IMR-90 (cell line): ENCODE measurements at regions not wholly inside any gene's neighbourhood (a gene's known extent, or its start where the extent isn't known, plus 50 kb on each side); places are given as distances from the start of the nearest gene placed in this dataset.
A peak's percentile ranks its signal among the peaks of the same experiment; 100 is the strongest.

ENCODE experiments used
- ATAC-seq: fragments of 200-7000 bp; cut with Tn5 transposase; 2 replicates; pipeline ENCODE4 v1.9.1; 2020; ENCODE audit warnings: low read depth, mild to moderate bottlenecking, moderate library complexity
- BruUV-seq: library from RNA; stranded (reverse); fragments of 400-500 nt; replicated peaks from 2 replicates; lab custom pipeline; 2021; lab: Mats Ljungman, UMichigan
- CTCF ChIA-PET: fragments of 300-600 bp; formaldehyde crosslinking; extraction: SDS; loops from one replicate; lab custom pipeline; 2021; ENCODE audit warnings: antibody characterized with exemption; lab: Yijun Ruan, JAX
- POLR2A ChIA-PET: fragments of 300-600 bp; sonication (Branson Sonifier 250); formaldehyde crosslinking; loops from one replicate; lab custom pipeline; 2022; ENCODE audit warnings: antibody characterized with exemption; ENCODE audit not compliant: unreplicated experiment; lab: Charles Lee
- DNase-seq: peaks from one replicate; pipeline ENCODE4 v3.0.0; 2013
- H2AFZ ChIP-seq: replicated peaks from 2 replicates; pipeline ENCODE3; 2013; ENCODE audit warnings: low read length, mild to moderate bottlenecking; ENCODE audit not compliant: poor library complexity
- H2AK5ac ChIP-seq: 2 replicates; pipeline ENCODE4 v1.6.1; 2013; ENCODE audit warnings: low read depth, low read length, inconsistent platforms
- H2AK9ac ChIP-seq: replicated peaks from 2 replicates; pipeline ENCODE3; 2013; ENCODE audit warnings: mild to moderate bottlenecking, low read depth, low read length, moderate library complexity; ENCODE audit not compliant: poor library complexity
- H2BK120ac ChIP-seq: 2 replicates; pipeline ENCODE4 v1.6.1; 2013; ENCODE audit warnings: low read depth, low read length, inconsistent platforms
- H2BK15ac ChIP-seq: 3 replicates; pipeline ENCODE4 v1.6.1; 2013; ENCODE audit warnings: low read depth, low read length, inconsistent platforms
- H2BK20ac ChIP-seq: 2 replicates; pipeline ENCODE4 v1.6.1; 2013; ENCODE audit warnings: low read depth, mild to moderate bottlenecking, inconsistent platforms, low read length, moderate library complexity
- H2BK5ac ChIP-seq: 2 replicates; pipeline ENCODE4 v1.6.1; 2013; ENCODE audit warnings: mild to moderate bottlenecking, low read depth, low read length, inconsistent platforms; ENCODE audit not compliant: poor library complexity, severe bottlenecking
- H3K14ac ChIP-seq: replicated peaks from 2 replicates; pipeline ENCODE4 v1.6.1; 2013; ENCODE audit warnings: low read depth, low read length, inconsistent platforms
- H3K18ac ChIP-seq: 2 replicates; pipeline ENCODE4 v1.6.1; 2013; ENCODE audit warnings: low read depth, low read length, control low read depth
- H3K23ac ChIP-seq: 2 replicates; pipeline ENCODE4 v1.6.1; 2013; ENCODE audit warnings: low read depth, low read length, inconsistent platforms
- H3K27ac ChIP-seq: 2 replicates; pipeline ENCODE4 v1.5.1; 2013; ENCODE audit warnings: mild to moderate bottlenecking, control low read depth, low read length; ENCODE audit not compliant: insufficient read depth
- H3K27me3 ChIP-seq: 2 replicates; pipeline ENCODE4 v1.6.1; 2013; ENCODE audit warnings: low read length; ENCODE audit not compliant: control insufficient read depth, insufficient read depth
- H3K36me3 ChIP-seq: 2 replicates; pipeline ENCODE4 v1.6.1; 2013; ENCODE audit warnings: low read length, mixed read lengths; ENCODE audit not compliant: control insufficient read depth, insufficient read depth
- H3K4ac ChIP-seq: 2 replicates; pipeline ENCODE4 v1.6.1; 2013; ENCODE audit warnings: low read depth, low read length, inconsistent platforms
- H3K4me1 ChIP-seq: 2 replicates; pipeline ENCODE4 v1.6.1; 2013; ENCODE audit warnings: low read length, mixed read lengths; ENCODE audit not compliant: control insufficient read depth, insufficient read depth
- H3K4me2 ChIP-seq: 2 replicates; pipeline ENCODE4 v1.6.1; 2013; ENCODE audit warnings: low read depth, mild to moderate bottlenecking, control low read depth, low read length, moderate library complexity
- H3K4me3 ChIP-seq: 2 replicates; pipeline ENCODE4 v1.5.1; 2013; ENCODE audit warnings: low read depth, mild to moderate bottlenecking, control low read depth, low read length, moderate library complexity; ENCODE audit not compliant: insufficient read depth
- H3K56ac ChIP-seq: 2 replicates; pipeline ENCODE4 v1.6.1; 2013; ENCODE audit warnings: low read length, inconsistent platforms; ENCODE audit not compliant: insufficient read depth; ENCODE audit errors: extremely low read depth
- H3K79me1 ChIP-seq, 2 experiments: 2 replicates each; pipeline ENCODE4 v1.6.1; 2013; ENCODE audit warnings: low read length in 2 of 2, inconsistent platforms in 1 of 2, low read depth in 1 of 2
- H3K9ac ChIP-seq: 2 replicates; pipeline ENCODE4 v1.6.1; 2013; ENCODE audit warnings: low read depth, low read length, control low read depth
- H3K9me1 ChIP-seq: 2 replicates; pipeline ENCODE4 v1.6.1; 2013; ENCODE audit warnings: low read length, inconsistent platforms; ENCODE audit not compliant: insufficient read depth
- H3K9me3 ChIP-seq: 2 replicates; pipeline ENCODE4 v1.6.1; 2013; ENCODE audit warnings: low read length; ENCODE audit not compliant: control insufficient read depth, insufficient read depth
- H4K20me1 ChIP-seq: 2 replicates; pipeline ENCODE4 v1.6.1; 2013; ENCODE audit warnings: low read length, inconsistent platforms; ENCODE audit not compliant: insufficient read depth
- H4K5ac ChIP-seq: 2 replicates; pipeline ENCODE4 v1.6.1; 2013; ENCODE audit warnings: mild to moderate bottlenecking, low read depth, low read length, control low read depth
- H4K8ac ChIP-seq, 2 experiments: 2 replicates each; pipeline ENCODE4 v1.6.1; 2013; ENCODE audit warnings: low read depth in 2 of 2, low read length in 2 of 2, control low read depth in 1 of 2, inconsistent platforms in 1 of 2
- H4K91ac ChIP-seq: 2 replicates; pipeline ENCODE4 v1.6.1; 2013; ENCODE audit warnings: low read depth, low read length, inconsistent platforms; ENCODE audit not compliant: insufficient read depth
- BHLHE40 ChIP-seq: fragments of 150-350 bp; IDR thresholded peaks from 2 replicates; pipeline ENCODE4 v1.6.1; 2016; ENCODE audit warnings: mild to moderate bottlenecking, low read depth, low read length
- CEBPB ChIP-seq: IDR thresholded peaks from 2 replicates; pipeline ENCODE4 v1.6.1; 2012; ENCODE audit warnings: low read depth, low read length, improper control_type of control experiment
- CHD1 ChIP-seq: IDR thresholded peaks from 2 replicates; pipeline ENCODE4 v1.6.1; 2012; ENCODE audit warnings: low read depth, low read length, improper control_type of control experiment
- CTCF ChIP-seq: conservative IDR thresholded peaks from 2 replicates; pipeline ENCODE4 v1.5.1; 2012; ENCODE audit warnings: mild to moderate bottlenecking, low read depth, low read length, improper control_type of control experiment
- ELK1 ChIP-seq: fragments of 150-350 bp; IDR thresholded peaks from 2 replicates; pipeline ENCODE4 v1.6.1; 2016; ENCODE audit warnings: low read depth, mild to moderate bottlenecking, low read length, moderate library complexity, borderline replicate concordance
- FOS ChIP-seq: fragments of 150-350 bp; IDR thresholded peaks from 2 replicates; pipeline ENCODE4 v1.6.1; 2016; ENCODE audit warnings: low read depth, low read length
- MAFK ChIP-seq: IDR thresholded peaks from 2 replicates; pipeline ENCODE4 v1.6.1; 2012; ENCODE audit warnings: low read depth, low read length, improper control_type of control experiment
- MAZ ChIP-seq: IDR thresholded peaks from 2 replicates; pipeline ENCODE4 v1.6.1; 2012; ENCODE audit warnings: low read depth, mild to moderate bottlenecking, low read length, improper control_type of control experiment, moderate library complexity, borderline replicate concordance
- MXI1 ChIP-seq: IDR thresholded peaks from 2 replicates; pipeline ENCODE4 v1.6.1; 2012; ENCODE audit warnings: low read depth, mild to moderate bottlenecking, low read length, moderate library complexity, borderline replicate concordance
- NFE2L2 ChIP-seq: fragments of 150-350 bp; IDR thresholded peaks from 2 replicates; pipeline ENCODE4 v1.6.1; 2016; ENCODE audit warnings: low read depth, mild to moderate bottlenecking, low read length
- POLR2A ChIP-seq: IDR thresholded peaks from 2 replicates; pipeline ENCODE4 v1.6.1; 2012; ENCODE audit warnings: mild to moderate bottlenecking, low read depth, low read length
- RAD21 ChIP-seq: IDR thresholded peaks from 2 replicates; pipeline ENCODE4 v1.6.1; 2012; ENCODE audit warnings: low read length, improper control_type of control experiment
- RCOR1 ChIP-seq: IDR thresholded peaks from 2 replicates; pipeline ENCODE4 v1.6.1; 2012; ENCODE audit warnings: mild to moderate bottlenecking, low read length, improper control_type of control experiment; ENCODE audit not compliant: insufficient replicate concordance
- RFX5 ChIP-seq: IDR thresholded peaks from 2 replicates; pipeline ENCODE4 v1.8.0; 2012; ENCODE audit warnings: low read depth, mild to moderate bottlenecking, low read length, moderate library complexity
- SMC3 ChIP-seq: fragments of 150-350 bp; IDR thresholded peaks from 2 replicates; pipeline ENCODE4 v1.6.1; 2016; ENCODE audit warnings: low read depth, mild to moderate bottlenecking, antibody characterized with exemption, low read length, moderate library complexity
- USF2 ChIP-seq: fragments of 150-350 bp; IDR thresholded peaks from 2 replicates; pipeline ENCODE4 v1.6.1; 2017; ENCODE audit warnings: mild to moderate bottlenecking, antibody characterized with exemption, low read length, low read depth
- WGBS, 2 experiments: methylation state at CpG; one replicate each; pipeline versions ENCODE4 v1.1.5 to v1.1.7; 2013; ENCODE audit warnings: missing lambda C conversion rate in 2 of 2; ENCODE audit not compliant: insufficient read length in 1 of 2; ENCODE audit errors: extremely low coverage in 2 of 2; 5-methylcytosine and 5-hydroxymethylcytosine counted together
- dilution Hi-C: fragments of 300-500 bp; cut with HindIII; formaldehyde crosslinking; loops from one replicate; pipeline ENCODE4 v1.14.3; 2018; ENCODE audit warnings: low sequenced_read_pairs; ENCODE audit not compliant: unreplicated experiment
- in situ Hi-C: fragments of 300-500 bp; cut with MboI; formaldehyde crosslinking; loops from 3 replicates; pipeline ENCODE4 v1.14.3; 2019; ENCODE audit warnings: low sequenced_read_pairs, inconsistent platforms, mixed read lengths
- intact Hi-C: fragments of 100-400 bp; cut with micrococcal nuclease; formaldehyde crosslinking; loops from 2 replicates; pipeline ENCODE4 v1.10.0; 2022

GRCh38 chr2:120845277-120845676, 109.6 kb downstream of the GLI2 start:
- no peak overlapping the region for H3K27ac ChIP-seq
- no peak overlapping the region for H3K4me3 ChIP-seq
- H4K8ac ChIP-seq: peak overlapping the region in 1 of 2 experiments; percentile 3; a peak in 1 of 4 replicates
- no peak overlapping the region for H2AK5ac ChIP-seq
- H4K91ac ChIP-seq: no peak overlapping the region
- H2BK5ac ChIP-seq: no peak overlapping the region
- no peak overlapping the region for H3K4me2 ChIP-seq
- ATAC-seq (0 out of 2 replicates have a peak, but pooled peaks have one; percentile 28), DNase-seq (peak; percentile 13)
- no peak overlapping the region for H3K9ac ChIP-seq
- POLR2A ChIA-PET: no interaction called here
- H3K79me1 ChIP-seq: peaks cover 51 to 92% of the 10 kb centered on the region in 2 experiments
- no TSS peak for BruUV-seq
- H3K9me1 ChIP-seq: peaks cover 36% of the 10 kb centered on the region
- no peak overlapping the region for H3K56ac ChIP-seq
- no peak overlapping the region for H2BK15ac ChIP-seq
- H4K5ac ChIP-seq: no peak overlapping the region
- in situ Hi-C loops (no loop called here), intact Hi-C loops (no loop called here), dilution Hi-C loops (no loop called here)
- peaks cover 71% of the 10 kb centered on the region for H4K20me1 ChIP-seq
- H2BK120ac ChIP-seq: no peak overlapping the region
- H3K4ac ChIP-seq: no peak overlapping the region
- peaks cover 10% of the 10 kb centered on the region for H3K4me1 ChIP-seq
- CTCF ChIA-PET: no interaction called here
- no peak overlapping the region for H2AK9ac ChIP-seq
- no peak overlapping the region for H2BK20ac ChIP-seq
- 58% methylated on average over 6 of the region's 9 CpGs; no CpG with 5 or more reads in 1 of the 2 experiments for WGBS, 2 experiments
- H3K27me3 ChIP-seq: no peaks in the 10 kb centered on the region
- H3K36me3 ChIP-seq: peaks cover 17% of the 10 kb centered on the region
- no peak overlapping the region for H3K14ac ChIP-seq
- H3K23ac ChIP-seq: no peak overlapping the region
- H2AFZ ChIP-seq: no peak overlapping the region
- peaks cover 4% of the 10 kb centered on the region for H3K9me3 ChIP-seq
- no peak overlapping the region for H3K18ac ChIP-seq
- TF ChIP-seq MAZ (no peak), BHLHE40 (no peak), CTCF (no peak), ELK1 (no peak), POLR2A (no peak), RFX5 (no peak), NFE2L2 (no peak), CEBPB (no peak), USF2 (no peak), RAD21 (no peak), MAFK (no peak), CHD1 (no peak), FOS (no peak), MXI1 (no peak), SMC3 (no peak), RCOR1 (no peak)
